ENCODE measurements at regions not wholly inside any gene's neighbourhood (a gene's known extent, or its start where the extent isn't known, plus 50 kb on each side); places are given as distances from the start of the nearest gene placed in this dataset.

DNA sequence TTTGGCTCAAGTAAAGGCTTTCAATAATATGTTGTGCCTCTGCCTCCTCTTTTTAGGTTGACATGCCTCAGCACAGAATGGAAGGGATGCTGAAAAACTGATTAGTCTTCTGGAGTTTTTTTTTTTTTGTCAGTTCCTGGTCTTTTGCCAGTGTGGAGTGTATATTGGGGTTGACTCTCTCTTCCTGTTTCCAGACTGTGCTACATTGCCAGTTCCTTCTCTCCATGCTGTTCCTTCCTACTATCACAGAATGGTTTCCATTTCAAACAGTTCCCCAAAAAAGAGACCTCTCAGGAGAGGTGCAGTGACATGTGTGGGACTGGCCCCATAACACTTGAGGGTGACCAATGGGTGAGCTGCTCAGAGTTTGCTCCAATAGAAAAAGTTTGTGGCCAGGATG, 101.7 kb upstream of the ETV3 start:
- TF ChIP-seq CTCF (IDR thresholded peaks at IDR 0.05; ENCODE audit: low read depth, low read length, poor library complexity, severe bottlenecking): no peak
- TF ChIP-seq EZH2phosphoT487 (IDR thresholded peaks at IDR 0.05; ENCODE audit: borderline replicate concordance, low read length): no peak
